Karpas-422 (cell line): ENCODE measurements at regions not wholly inside any gene's neighbourhood (a gene's known extent, or its start where the extent isn't known, plus 50 kb on each side); places are given as distances from the start of the nearest gene placed in this dataset.
"Not testable (repeated sequence)": the region's sequence is repeated elsewhere in the genome, so short reads cannot be mapped to it uniquely, and the experiment has no call there.

Source experiments
- DNase-seq: peaks from one replicate; pipeline ENCODE4 v3.0.0-alpha.2; 2015
- H2AFZ ChIP-seq: fragments of 200-600 bp; sonication (generic); 2 replicates; pipeline ENCODE4 v1.6.1; 2014; ENCODE audit warnings: antibody characterized with exemption, low read length, mixed read lengths
- H3K27ac ChIP-seq: fragments of 200-600 bp; sonication (generic); 2 replicates; pipeline ENCODE4 v1.5.1; 2014; ENCODE audit warnings: mild to moderate bottlenecking, low read length, moderate library complexity
- H3K27me3 ChIP-seq: fragments of 200-600 bp; sonication (generic); 2 replicates; pipeline ENCODE4 v1.6.1; 2014; ENCODE audit warnings: low read length, mixed read lengths
- H3K36me3 ChIP-seq: fragments of 200-600 bp; sonication (generic); 2 replicates; pipeline ENCODE4 v1.6.1; 2014; ENCODE audit warnings: low read length, mixed read lengths; ENCODE audit not compliant: insufficient read depth
- H3K4me1 ChIP-seq: fragments of 200-600 bp; sonication (generic); 2 replicates; pipeline ENCODE4 v1.6.1; 2014; ENCODE audit warnings: mild to moderate bottlenecking, low read length, mixed read lengths
- H3K4me2 ChIP-seq: fragments of 200-600 bp; sonication (generic); 2 replicates; pipeline ENCODE4 v1.6.1; 2014; ENCODE audit warnings: low read length, low read depth, mild to moderate bottlenecking; ENCODE audit not compliant: poor library complexity, severe bottlenecking
- H3K4me3 ChIP-seq: fragments of 200-600 bp; sonication (generic); 2 replicates; pipeline ENCODE4 v1.5.1; 2014; ENCODE audit warnings: mild to moderate bottlenecking, antibody characterized with exemption, low read length, mixed read lengths
- H3K79me2 ChIP-seq: fragments of 200-600 bp; sonication (generic); 2 replicates; pipeline ENCODE4 v1.6.1; 2014; ENCODE audit warnings: mild to moderate bottlenecking, low read length, mixed read lengths
- H3K9ac ChIP-seq: fragments of 200-600 bp; sonication (generic); 2 replicates; pipeline ENCODE4 v1.6.0; 2014; ENCODE audit warnings: low read length
- H3K9me2 ChIP-seq: fragments of 200-600 bp; sonication (generic), shearing (Covaris generic); replicated peaks from 2 replicates; pipeline ENCODE4 v1.6.0; 2014; ENCODE audit warnings: mild to moderate bottlenecking, low read length, moderate library complexity; ENCODE audit not compliant: insufficient read depth
- H3K9me3 ChIP-seq: fragments of 300-700, 200-600 bp; sonication (generic); 2 replicates; pipeline ENCODE4 v1.6.1; 2014; ENCODE audit warnings: low read length, mixed read lengths
- H4K20me1 ChIP-seq: fragments of 200-600 bp; sonication (generic); 2 replicates; pipeline ENCODE4 v1.6.1; 2014; ENCODE audit warnings: mild to moderate bottlenecking, antibody characterized with exemption, low read length, low read depth; ENCODE audit not compliant: insufficient read depth

GRCh38 chr4:170193496-170193895 is 103.7 kb upstream of the AADAT start:
- Histone ChIP-seq H2AFZ (no peak overlapping the region), H3K27me3 (no peaks in the 10 kb centered on the region), H3K4me1 (no peaks in the 10 kb centered on the region), H4K20me1 (no peaks in the 10 kb centered on the region), H3K9ac (no peak overlapping the region), H3K9me2 (no peaks in the 10 kb centered on the region), H3K9me3 (no peaks in the 10 kb centered on the region), H3K36me3 (no peaks in the 10 kb centered on the region), H3K4me3 (no peak overlapping the region), H3K79me2 (no peaks in the 10 kb centered on the region), H3K27ac (no peak overlapping the region), H3K4me2 (no peak overlapping the region)
- DNase-seq, result no peak

GRCh38 chr4:170190265-170190664 is 100.5 kb upstream of the AADAT start:
- H2AFZ ChIP-seq, result no peak overlapping the region
- H4K20me1 ChIP-seq, result no peaks in the 10 kb centered on the region
- no peaks in the 10 kb centered on the region for H3K79me2 ChIP-seq
- no peaks in the 10 kb centered on the region for H3K9me2 ChIP-seq
- H3K9ac ChIP-seq, result no peak overlapping the region
- H3K4me2 ChIP-seq, result no peak overlapping the region
- no peak overlapping the region for H3K27ac ChIP-seq
- no peak for DNase-seq
- no peaks in the 10 kb centered on the region for H3K27me3 ChIP-seq
- no peak overlapping the region for H3K4me3 ChIP-seq
- H3K9me3 ChIP-seq, result no peaks in the 10 kb centered on the region
- no peaks in the 10 kb centered on the region for H3K4me1 ChIP-seq
- H3K36me3 ChIP-seq, result no peaks in the 10 kb centered on the region

- Histone ChIP-seq H3K27ac (no peak overlapping the region), H4K20me1 (no peaks in the 10 kb centered on the region), H3K4me2 (no peak overlapping the region)
These were observed 81.1 kb upstream of the AADAT start for GRCh38 chr4:170170861-170171260.

GRCh38 chr4:170169699-170170098 is 79.9 kb upstream of the AADAT start:
- no peaks in the 10 kb centered on the region for H3K36me3 ChIP-seq
- no peaks in the 10 kb centered on the region for H3K27me3 ChIP-seq
- H3K9me2 ChIP-seq, result no peaks in the 10 kb centered on the region
- no peak overlapping the region for H3K27ac ChIP-seq
- no peak overlapping the region for H3K9ac ChIP-seq
- no peak for DNase-seq
- no peak overlapping the region for H3K4me3 ChIP-seq
- H3K4me1 ChIP-seq, result no peaks in the 10 kb centered on the region
- H3K4me2 ChIP-seq, result no peak overlapping the region
- no peaks in the 10 kb centered on the region for H3K79me2 ChIP-seq
- no peak overlapping the region for H2AFZ ChIP-seq
- no peaks in the 10 kb centered on the region for H3K9me3 ChIP-seq
- H4K20me1 ChIP-seq, result no peaks in the 10 kb centered on the region

More at GRCh38 chr4:170170861-170171260, 81.1 kb upstream of the AADAT start:
- H2AFZ ChIP-seq, result no peak overlapping the region
- H3K27me3 ChIP-seq, result no peaks in the 10 kb centered on the region
- no peaks in the 10 kb centered on the region for H3K9me3 ChIP-seq
- no peak overlapping the region for H3K9ac ChIP-seq
- no peaks in the 10 kb centered on the region for H3K79me2 ChIP-seq
- H3K9me2 ChIP-seq, result no peaks in the 10 kb centered on the region
- no peaks in the 10 kb centered on the region for H3K36me3 ChIP-seq
- no peak overlapping the region for H3K4me3 ChIP-seq
- no peaks in the 10 kb centered on the region for H3K4me1 ChIP-seq
- no peak for DNase-seq

- no peak overlapping the region for H3K9ac ChIP-seq
- no peak overlapping the region for H3K27ac ChIP-seq
- no peaks in the 10 kb centered on the region for H3K9me3 ChIP-seq
- no peaks in the 10 kb centered on the region for H3K79me2 ChIP-seq
- H2AFZ ChIP-seq, result no peak overlapping the region
- no peak overlapping the region for H3K4me2 ChIP-seq
- DNase-seq, result no peak
- no peaks in the 10 kb centered on the region for H3K9me2 ChIP-seq
- H3K4me3 ChIP-seq, result no peak overlapping the region
- H3K4me1 ChIP-seq, result no peaks in the 10 kb centered on the region
- no peaks in the 10 kb centered on the region for H3K36me3 ChIP-seq
- no peaks in the 10 kb centered on the region for H4K20me1 ChIP-seq
- H3K27me3 ChIP-seq, result no peaks in the 10 kb centered on the region
These were observed 77.9 kb upstream of the AADAT start for GRCh38 chr4:170167678-170168077.

GRCh38 chr4:170166193-170166592 is 76.4 kb upstream of the AADAT start:
- not testable (repeated sequence) for H3K4me3 ChIP-seq, H4K20me1 ChIP-seq, H3K9ac ChIP-seq, H3K9me2 ChIP-seq, H2AFZ ChIP-seq, H3K36me3 ChIP-seq, DNase-seq, H3K27me3 ChIP-seq, H3K9me3 ChIP-seq, H3K27ac ChIP-seq, H3K79me2 ChIP-seq, H3K4me2 ChIP-seq, H3K4me1 ChIP-seq

GRCh38 chr4:170162416-170162815 is 72.7 kb upstream of the AADAT start:
- no peak overlapping the region for H2AFZ ChIP-seq
- H3K4me2 ChIP-seq, result no peak overlapping the region
- H3K9ac ChIP-seq, result no peak overlapping the region
- H4K20me1 ChIP-seq, result no peaks in the 10 kb centered on the region
- no peaks in the 10 kb centered on the region for H3K27me3 ChIP-seq
- DNase-seq, result no peak
- H3K36me3 ChIP-seq, result no peaks in the 10 kb centered on the region
- no peak overlapping the region for H3K27ac ChIP-seq
- H3K9me3 ChIP-seq, result no peaks in the 10 kb centered on the region
- no peak overlapping the region for H3K4me3 ChIP-seq
- H3K4me1 ChIP-seq, result no peaks in the 10 kb centered on the region
- H3K9me2 ChIP-seq, result no peaks in the 10 kb centered on the region
- H3K79me2 ChIP-seq, result no peaks in the 10 kb centered on the region

GRCh38 chr4:170157670-170158069 is 67.9 kb upstream of the AADAT start:
- no peak overlapping the region for H3K4me3 ChIP-seq
- H3K9me2 ChIP-seq, result no peaks in the 10 kb centered on the region
- H3K27ac ChIP-seq, result no peak overlapping the region
- no peaks in the 10 kb centered on the region for H3K9me3 ChIP-seq
- H3K27me3 ChIP-seq, result no peaks in the 10 kb centered on the region
- H4K20me1 ChIP-seq, result no peaks in the 10 kb centered on the region
- no peak overlapping the region for H3K4me2 ChIP-seq
- H3K79me2 ChIP-seq, result no peaks in the 10 kb centered on the region
- H3K4me1 ChIP-seq, result no peaks in the 10 kb centered on the region
- H2AFZ ChIP-seq, result no peak overlapping the region
- H3K9ac ChIP-seq, result no peak overlapping the region
- no peaks in the 10 kb centered on the region for H3K36me3 ChIP-seq
- no peak for DNase-seq

GRCh38 chr4:170145120-170145519 is 55.4 kb upstream of the AADAT start:
- no peak overlapping the region for H3K4me2 ChIP-seq
- H3K9me2 ChIP-seq, result no peaks in the 10 kb centered on the region
- no peaks in the 10 kb centered on the region for H3K36me3 ChIP-seq
- no peak overlapping the region for H3K9ac ChIP-seq
- no peaks in the 10 kb centered on the region for H3K9me3 ChIP-seq
- no peak overlapping the region for H2AFZ ChIP-seq
- H3K79me2 ChIP-seq, result no peaks in the 10 kb centered on the region
- H3K27me3 ChIP-seq, result no peaks in the 10 kb centered on the region
- H3K27ac ChIP-seq, result no peak overlapping the region
- H3K4me3 ChIP-seq, result no peak overlapping the region
- no peaks in the 10 kb centered on the region for H3K4me1 ChIP-seq
- DNase-seq, result no peak
- H4K20me1 ChIP-seq, result no peaks in the 10 kb centered on the region
